Chondrocyte (in vitro differentiated cells): ENCODE measurements at regions not wholly inside any gene's neighbourhood (a gene's known extent, or its start where the extent isn't known, plus 50 kb on each side); places are given as distances from the start of the nearest gene placed in this dataset.

Experiments used
- DNase-seq: peaks from one replicate; pipeline ENCODE4 v3.0.0; 2021; ENCODE audit warnings: mixed read lengths, low spot score
- H3K27ac Mint-ChIP-seq: one replicate; pipeline ENCODE4 v1.8.0; 2021; ENCODE audit warnings: mild to moderate bottlenecking, moderate library complexity, mixed read lengths; ENCODE audit not compliant: unreplicated experiment
- H3K27me3 Mint-ChIP-seq: 2 replicates; pipeline ENCODE4 v1.8.0; 2021; ENCODE audit warnings: low read depth, mixed read lengths
- H3K36me3 Mint-ChIP-seq: 2 replicates; pipeline ENCODE4 v1.8.0; 2021; ENCODE audit warnings: low read depth, mixed read lengths
- H3K4me1 Mint-ChIP-seq: 2 replicates; pipeline ENCODE4 v1.8.0; 2021; ENCODE audit warnings: low read depth, mild to moderate bottlenecking, mixed read lengths
- H3K4me3 Mint-ChIP-seq: one replicate; pipeline ENCODE4 v1.8.0; 2021; ENCODE audit warnings: mild to moderate bottlenecking, moderate library complexity, mixed read lengths; ENCODE audit not compliant: unreplicated experiment
- H3K9me3 Mint-ChIP-seq: 2 replicates; pipeline ENCODE4 v1.8.0; 2021; ENCODE audit warnings: low read depth, mixed read lengths
- CTCF ChIP-seq: fragments of 200-600 bp; sonication (generic); IDR thresholded peaks from 2 replicates; pipeline ENCODE4 v1.5.0; 2021; ENCODE audit warnings: antibody characterized with exemption, mild to moderate bottlenecking, moderate library complexity

DNA sequence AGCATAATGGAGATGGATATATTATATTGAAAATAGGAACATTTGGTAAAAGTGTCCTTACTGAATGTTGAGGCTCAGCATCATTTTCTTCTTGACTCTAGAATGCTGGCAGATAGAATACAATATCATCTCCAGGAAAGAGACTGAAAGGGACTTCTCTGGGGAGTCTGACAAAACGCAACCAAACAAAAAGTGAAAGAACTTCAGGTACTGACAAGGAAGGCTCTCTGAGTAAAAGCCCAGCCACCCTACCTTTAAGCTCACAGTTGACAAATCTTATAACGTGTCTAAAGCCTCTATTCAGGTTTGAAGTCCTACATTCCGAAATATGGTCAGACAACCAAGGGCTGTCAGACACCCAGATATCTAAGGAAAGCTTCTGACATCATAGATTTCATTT, 590.8 kb downstream of the SOX6 start:
- DNase-seq, result no peak
- no peak for TF ChIP-seq CTCF
- Mint-ChIP-seq H3K9me3 (peaks cover 19% of the 10 kb centered on the region), H3K27me3 (no peaks in the 10 kb centered on the region), H3K4me3 (no peak overlapping the region), H3K27ac (no peak overlapping the region), H3K4me1 (no peaks in the 10 kb centered on the region), H3K36me3 (peaks cover 7% of the 10 kb centered on the region)

DNA sequence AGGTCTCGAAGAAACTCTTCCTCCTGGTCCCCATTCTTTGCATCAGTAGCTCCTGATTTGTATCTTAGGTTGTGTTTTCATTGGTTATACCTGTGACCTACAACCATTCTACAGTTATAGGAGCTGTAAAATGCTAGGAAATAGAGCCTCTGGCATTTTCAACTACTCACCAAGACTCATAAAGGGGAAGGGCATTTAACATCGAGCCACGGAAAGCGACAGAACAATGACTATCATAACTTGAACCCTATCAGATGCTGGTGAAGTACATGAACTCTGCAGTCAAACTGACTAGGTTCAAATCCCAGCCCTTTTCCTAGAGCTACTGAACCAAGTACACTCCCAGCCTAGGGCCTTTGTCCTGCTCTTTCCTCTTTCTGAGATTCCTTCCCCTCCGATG, 588.0 kb downstream of the SOX6 start:
- Mint-ChIP-seq H3K27ac (no peak overlapping the region), H3K4me3 (no peak overlapping the region), H3K4me1 (peaks cover 7% of the 10 kb centered on the region), H3K36me3 (peaks cover 7% of the 10 kb centered on the region), H3K27me3 (no peaks in the 10 kb centered on the region), H3K9me3 (peaks cover 18% of the 10 kb centered on the region)
- DNase-seq, result no peak
- no peak for TF ChIP-seq CTCF

DNA sequence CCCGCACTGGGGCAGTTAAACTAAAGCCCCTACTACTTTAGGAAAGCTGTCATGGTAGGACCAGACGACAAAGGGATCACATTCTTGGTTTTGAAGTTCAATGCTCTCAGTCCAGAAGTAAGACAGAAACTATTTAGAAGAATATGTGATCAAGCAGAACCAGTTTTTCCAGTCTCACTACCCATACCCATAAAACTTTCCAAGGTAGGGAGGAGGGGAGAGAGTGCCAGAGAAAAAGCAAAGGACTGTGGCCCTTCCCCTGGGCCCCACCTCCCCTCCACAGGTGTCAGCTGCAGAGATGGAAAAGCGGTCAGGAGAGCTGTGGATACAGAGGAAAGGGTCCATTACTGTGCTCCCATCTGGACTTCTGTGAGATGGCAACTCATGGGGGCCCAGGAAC, 587.1 kb downstream of the SOX6 start:
- DNase-seq, result no peak
- no peak for TF ChIP-seq CTCF
- H3K27ac Mint-ChIP-seq, result no peak overlapping the region
- no peak overlapping the region for H3K4me3 Mint-ChIP-seq
- peaks cover 15% of the 10 kb centered on the region for H3K4me1 Mint-ChIP-seq
- H3K36me3 Mint-ChIP-seq, result peaks cover 5% of the 10 kb centered on the region
- H3K27me3 Mint-ChIP-seq, result no peaks in the 10 kb centered on the region
- peaks cover 9% of the 10 kb centered on the region for H3K9me3 Mint-ChIP-seq

GRCh38 chr11:15770798-15771414, 585.4 kb downstream of the SOX6 start:
- Mint-ChIP-seq H3K9me3 (peaks cover 3% of the 10 kb centered on the region), H3K4me1 (peaks cover 32% of the 10 kb centered on the region), H3K27me3 (no peaks in the 10 kb centered on the region), H3K36me3 (no peaks in the 10 kb centered on the region), H3K27ac (no peak overlapping the region), H3K4me3 (no peak overlapping the region)
- TF ChIP-seq CTCF, result peak; percentile 82
- no peak for DNase-seq

DNA sequence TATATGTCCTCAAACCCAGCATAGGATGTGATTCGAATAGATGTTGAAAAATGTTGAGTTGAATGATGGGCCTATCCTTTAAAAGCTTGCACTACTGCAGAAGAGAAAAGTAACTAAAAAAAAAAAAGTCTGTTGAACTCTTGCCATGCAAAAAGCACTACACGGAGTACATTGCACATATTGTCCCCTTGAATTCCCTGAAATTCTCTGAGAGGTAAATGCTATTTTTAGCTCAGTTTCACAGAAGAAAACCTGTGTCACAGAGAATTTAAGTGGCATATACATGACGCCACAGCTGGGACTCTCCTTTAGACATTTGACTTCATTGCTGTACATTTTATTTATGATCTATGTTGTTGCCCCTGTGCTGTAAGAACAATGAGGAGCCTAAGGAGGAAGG, 583.8 kb downstream of the SOX6 start:
- Mint-ChIP-seq H3K27ac (peak overlapping the region; percentile 68), H3K27me3 (no peaks in the 10 kb centered on the region), H3K9me3 (no peaks in the 10 kb centered on the region), H3K4me3 (no peak overlapping the region), H3K4me1 (peaks cover 45% of the 10 kb centered on the region), H3K36me3 (no peaks in the 10 kb centered on the region)
- TF ChIP-seq CTCF, result no peak
- DNase-seq, result no peak
